ENCODE measurements at regions not wholly inside any gene's neighbourhood (a gene's known extent, or its start where the extent isn't known, plus 50 kb on each side); places are given as distances from the start of the nearest gene placed in this dataset.

GRCh38 chr7:108723381-108723814, 153.7 kb downstream of the DNAJB9 start:
- Histone ChIP-seq H3K4me1 (ENCODE audit: control insufficient read depth, extremely low read depth, insufficient read depth, low read length) (no peaks in the 10 kb centered on the region), H3K4me3 (replicated peaks in 1 of 4; ENCODE audit: control extremely low read depth in 1 of 4, insufficient read depth in 1 of 4, low read depth in 3 of 4, low read length in 4 of 4) (no peak overlapping the region), H3K27ac (ENCODE audit: insufficient read depth, low read length) (no peak overlapping the region), H3K4me2 (ENCODE audit: extremely low read depth, insufficient read depth, low read length) (no peak overlapping the region), H3K27me3 (ENCODE audit: control insufficient read depth, insufficient read depth, low read length) (no peaks in the 10 kb centered on the region), H3K36me3 (ENCODE audit: control insufficient read depth, insufficient read depth, low read length) (no peaks in the 10 kb centered on the region), H4K20me1 (ENCODE audit: control insufficient read depth, extremely low read depth, insufficient read depth, low read length) (no peaks in the 10 kb centered on the region), H3K79me2 (ENCODE audit: control insufficient read depth, insufficient read depth, low read length) (no peaks in the 10 kb centered on the region), H2AFZ (ENCODE audit: low read length) (no peak overlapping the region), H3K9me3 (ENCODE audit: control insufficient read depth, insufficient read depth, low read depth, low read length) (no peaks in the 10 kb centered on the region), H3K9ac (ENCODE audit: insufficient read depth, low read length) (no peak overlapping the region)
- DNase-seq (ENCODE audit: low read depth in 2 of 2): peak in 1 of 2 donors; percentile 3
- TF ChIP-seq CTCF (conservative IDR thresholded peaks at IDR 0.05 in 1 of 2, IDR thresholded peaks at IDR 0.05 in 1 of 2; ENCODE audit: low read depth in 1 of 2, low read length in 2 of 2): no peak
- no peak for TF ChIP-seq EZH2 (IDR thresholded peaks at IDR 0.05; ENCODE audit: low read length, missing control alignments)

GRCh38 chr7:108724251-108725100, 154.8 kb downstream of the DNAJB9 start:
- Histone ChIP-seq H2AFZ (ENCODE audit: low read length) (no peak overlapping the region), H3K9ac (ENCODE audit: insufficient read depth, low read length) (no peak overlapping the region), H4K20me1 (ENCODE audit: control insufficient read depth, extremely low read depth, insufficient read depth, low read length) (no peaks in the 10 kb centered on the region), H3K27ac (ENCODE audit: insufficient read depth, low read length) (no peak overlapping the region), H3K4me2 (ENCODE audit: extremely low read depth, insufficient read depth, low read length) (no peak overlapping the region), H3K27me3 (ENCODE audit: control insufficient read depth, insufficient read depth, low read length) (no peaks in the 10 kb centered on the region), H3K4me3 (replicated peaks in 1 of 4; ENCODE audit: control extremely low read depth in 1 of 4, insufficient read depth in 1 of 4, low read depth in 3 of 4, low read length in 4 of 4) (no peak overlapping the region), H3K4me1 (ENCODE audit: control insufficient read depth, extremely low read depth, insufficient read depth, low read length) (no peaks in the 10 kb centered on the region), H3K9me3 (ENCODE audit: control insufficient read depth, insufficient read depth, low read depth, low read length) (no peaks in the 10 kb centered on the region), H3K79me2 (ENCODE audit: control insufficient read depth, insufficient read depth, low read length) (no peaks in the 10 kb centered on the region), H3K36me3 (ENCODE audit: control insufficient read depth, insufficient read depth, low read length) (no peaks in the 10 kb centered on the region)
- DNase-seq (ENCODE audit: low read depth in 2 of 2): peak; percentile 3 to 8
- no peak for TF ChIP-seq EZH2 (IDR thresholded peaks at IDR 0.05; ENCODE audit: low read length, missing control alignments)
- TF ChIP-seq CTCF (conservative IDR thresholded peaks at IDR 0.05 in 1 of 2, IDR thresholded peaks at IDR 0.05 in 1 of 2; ENCODE audit: low read depth in 1 of 2, low read length in 2 of 2): no peak

- no peak for DNase-seq (ENCODE audit: low read depth in 2 of 2)
- Histone ChIP-seq H3K27ac (ENCODE audit: insufficient read depth, low read length) (no peak overlapping the region), H3K79me2 (ENCODE audit: control insufficient read depth, insufficient read depth, low read length) (no peaks in the 10 kb centered on the region), H3K4me1 (ENCODE audit: control insufficient read depth, extremely low read depth, insufficient read depth, low read length) (no peaks in the 10 kb centered on the region), H3K9me3 (ENCODE audit: control insufficient read depth, insufficient read depth, low read depth, low read length) (no peaks in the 10 kb centered on the region), H3K36me3 (ENCODE audit: control insufficient read depth, insufficient read depth, low read length) (no peaks in the 10 kb centered on the region), H4K20me1 (ENCODE audit: control insufficient read depth, extremely low read depth, insufficient read depth, low read length) (no peaks in the 10 kb centered on the region), H3K4me2 (ENCODE audit: extremely low read depth, insufficient read depth, low read length) (no peak overlapping the region), H2AFZ (ENCODE audit: low read length) (no peak overlapping the region), H3K4me3 (replicated peaks in 1 of 4; ENCODE audit: control extremely low read depth in 1 of 4, insufficient read depth in 1 of 4, low read depth in 3 of 4, low read length in 4 of 4) (no peak overlapping the region), H3K9ac (ENCODE audit: insufficient read depth, low read length) (no peak overlapping the region), H3K27me3 (ENCODE audit: control insufficient read depth, insufficient read depth, low read length) (no peaks in the 10 kb centered on the region)
- TF ChIP-seq CTCF (conservative IDR thresholded peaks at IDR 0.05 in 1 of 2, IDR thresholded peaks at IDR 0.05 in 1 of 2; ENCODE audit: low read depth in 1 of 2, low read length in 2 of 2) (no peak), EZH2 (IDR thresholded peaks at IDR 0.05; ENCODE audit: low read length, missing control alignments) (no peak)
Observed at GRCh38 chr7:108735814-108736213, 166.1 kb downstream of the DNAJB9 start.

Measured in fibroblast of lung (primary cell).